K562 (cell line): ENCODE measurements at regions not wholly inside any gene's neighbourhood (a gene's known extent, or its start where the extent isn't known, plus 50 kb on each side); places are given as distances from the start of the nearest gene placed in this dataset.

Source experiments
- CSDE1 ChIP-seq, 2 experiments: fragments of 450-650 bp; IDR thresholded peaks; 2 replicates each; pipeline ENCODE4 v1.6.1; 2016; ENCODE audit warnings: mild to moderate bottlenecking in 1 of 2
- KDM5B ChIP-seq: fragments of 200-600 bp; sonication (generic); IDR thresholded peaks from 2 replicates; pipeline ENCODE4 v1.6.1; 2012; ENCODE audit warnings: low read depth, mild to moderate bottlenecking, moderate library complexity, low read length, control low read depth, inconsistent platforms; ENCODE audit not compliant: insufficient replicate concordance
- MGA ChIP-seq: fragments of 450-650 bp; IDR thresholded peaks from 2 replicates; pipeline ENCODE4 v1.6.1; 2016; ENCODE audit warnings: mild to moderate bottlenecking, moderate library complexity
- TF ChIP-seq, protein P1 (sequence below), 2 experiments: fragments of 450-650 bp; formaldehyde crosslinking in 1 of 2; IDR thresholded peaks; 2 replicates each; pipeline versions ENCODE4 v1.4.0 to v1.6.1; 2014 to 2020; ENCODE audit warnings: mild to moderate bottlenecking in 2 of 2, borderline replicate concordance in 1 of 2, low read depth in 1 of 2
- TF ChIP-seq, protein P2 (sequence below): fragments of 200-400 bp; formaldehyde crosslinking; IDR thresholded peaks from 2 replicates; pipeline ENCODE4 v1.6.1; 2017; ENCODE audit warnings: mild to moderate bottlenecking, low read depth, low read length, moderate library complexity

DNA sequence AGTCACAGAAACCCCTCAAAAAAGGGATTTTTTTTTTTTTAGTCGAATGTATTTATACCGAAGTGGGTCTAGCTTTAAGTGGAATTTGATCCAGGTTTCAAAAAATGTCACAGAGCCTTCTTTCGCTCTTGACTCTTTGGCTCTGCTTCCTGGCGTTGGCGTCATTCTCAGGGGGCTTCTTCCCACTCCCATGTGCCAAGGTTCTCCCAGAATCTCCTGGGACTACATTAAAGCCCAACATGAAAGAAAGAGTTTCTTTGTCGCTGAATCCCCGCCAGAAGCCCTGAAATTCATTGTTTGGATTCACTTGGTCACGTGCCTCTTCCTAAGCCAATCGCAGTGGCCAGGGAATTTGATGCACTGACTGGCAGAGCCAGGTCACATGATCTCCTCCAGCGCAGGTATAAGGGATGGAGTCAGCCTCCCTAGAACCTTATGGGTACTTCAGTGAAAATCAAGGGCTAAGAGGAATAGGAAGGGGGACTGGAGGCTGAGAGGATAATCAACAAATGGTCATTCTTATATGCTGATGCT, 101.2 kb downstream of the RPS24 start (continued):
- TF ChIP-seq, protein P1, sequence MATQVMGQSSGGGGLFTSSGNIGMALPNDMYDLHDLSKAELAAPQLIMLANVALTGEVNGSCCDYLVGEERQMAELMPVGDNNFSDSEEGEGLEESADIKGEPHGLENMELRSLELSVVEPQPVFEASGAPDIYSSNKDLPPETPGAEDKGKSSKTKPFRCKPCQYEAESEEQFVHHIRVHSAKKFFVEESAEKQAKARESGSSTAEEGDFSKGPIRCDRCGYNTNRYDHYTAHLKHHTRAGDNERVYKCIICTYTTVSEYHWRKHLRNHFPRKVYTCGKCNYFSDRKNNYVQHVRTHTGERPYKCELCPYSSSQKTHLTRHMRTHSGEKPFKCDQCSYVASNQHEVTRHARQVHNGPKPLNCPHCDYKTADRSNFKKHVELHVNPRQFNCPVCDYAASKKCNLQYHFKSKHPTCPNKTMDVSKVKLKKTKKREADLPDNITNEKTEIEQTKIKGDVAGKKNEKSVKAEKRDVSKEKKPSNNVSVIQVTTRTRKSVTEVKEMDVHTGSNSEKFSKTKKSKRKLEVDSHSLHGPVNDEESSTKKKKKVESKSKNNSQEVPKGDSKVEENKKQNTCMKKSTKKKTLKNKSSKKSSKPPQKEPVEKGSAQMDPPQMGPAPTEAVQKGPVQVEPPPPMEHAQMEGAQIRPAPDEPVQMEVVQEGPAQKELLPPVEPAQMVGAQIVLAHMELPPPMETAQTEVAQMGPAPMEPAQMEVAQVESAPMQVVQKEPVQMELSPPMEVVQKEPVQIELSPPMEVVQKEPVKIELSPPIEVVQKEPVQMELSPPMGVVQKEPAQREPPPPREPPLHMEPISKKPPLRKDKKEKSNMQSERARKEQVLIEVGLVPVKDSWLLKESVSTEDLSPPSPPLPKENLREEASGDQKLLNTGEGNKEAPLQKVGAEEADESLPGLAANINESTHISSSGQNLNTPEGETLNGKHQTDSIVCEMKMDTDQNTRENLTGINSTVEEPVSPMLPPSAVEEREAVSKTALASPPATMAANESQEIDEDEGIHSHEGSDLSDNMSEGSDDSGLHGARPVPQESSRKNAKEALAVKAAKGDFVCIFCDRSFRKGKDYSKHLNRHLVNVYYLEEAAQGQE (IDR thresholded peaks at IDR 0.05; ENCODE audit: borderline replicate concordance): peak; percentile 75
- TF ChIP-seq, protein P1 (CRISPR knock-in tag; IDR thresholded peaks at IDR 0.05; ENCODE audit: low read depth): no peak
- TF ChIP-seq KDM5B (no peak), CSDE1 (IDR thresholded peaks at IDR 0.05) (no peak), MGA (peak; percentile 56)
- TF ChIP-seq, protein P2, sequence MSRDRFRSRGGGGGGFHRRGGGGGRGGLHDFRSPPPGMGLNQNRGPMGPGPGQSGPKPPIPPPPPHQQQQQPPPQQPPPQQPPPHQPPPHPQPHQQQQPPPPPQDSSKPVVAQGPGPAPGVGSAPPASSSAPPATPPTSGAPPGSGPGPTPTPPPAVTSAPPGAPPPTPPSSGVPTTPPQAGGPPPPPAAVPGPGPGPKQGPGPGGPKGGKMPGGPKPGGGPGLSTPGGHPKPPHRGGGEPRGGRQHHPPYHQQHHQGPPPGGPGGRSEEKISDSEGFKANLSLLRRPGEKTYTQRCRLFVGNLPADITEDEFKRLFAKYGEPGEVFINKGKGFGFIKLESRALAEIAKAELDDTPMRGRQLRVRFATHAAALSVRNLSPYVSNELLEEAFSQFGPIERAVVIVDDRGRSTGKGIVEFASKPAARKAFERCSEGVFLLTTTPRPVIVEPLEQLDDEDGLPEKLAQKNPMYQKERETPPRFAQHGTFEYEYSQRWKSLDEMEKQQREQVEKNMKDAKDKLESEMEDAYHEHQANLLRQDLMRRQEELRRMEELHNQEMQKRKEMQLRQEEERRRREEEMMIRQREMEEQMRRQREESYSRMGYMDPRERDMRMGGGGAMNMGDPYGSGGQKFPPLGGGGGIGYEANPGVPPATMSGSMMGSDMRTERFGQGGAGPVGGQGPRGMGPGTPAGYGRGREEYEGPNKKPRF: no peak
